OCI-LY3 (cell line): ENCODE measurements at regions not wholly inside any gene's neighbourhood (a gene's known extent, or its start where the extent isn't known, plus 50 kb on each side); places are given as distances from the start of the nearest gene placed in this dataset.

Source experiments
- EZH2phosphoT487 ChIP-seq: fragments of 200-600 bp; shearing (Covaris generic); IDR thresholded peaks from 2 replicates; pipeline ENCODE4 v1.6.1; 2018; ENCODE audit warnings: antibody characterized with exemption, mixed run types, low read depth
- TF ChIP-seq, protein P1 (sequence below): fragments of 200-600, 300-600 bp; sonication (generic); IDR thresholded peaks from 2 replicates; pipeline ENCODE4 v1.5.1; 2014; ENCODE audit warnings: antibody characterized with exemption, low read length, low read depth

DNA sequence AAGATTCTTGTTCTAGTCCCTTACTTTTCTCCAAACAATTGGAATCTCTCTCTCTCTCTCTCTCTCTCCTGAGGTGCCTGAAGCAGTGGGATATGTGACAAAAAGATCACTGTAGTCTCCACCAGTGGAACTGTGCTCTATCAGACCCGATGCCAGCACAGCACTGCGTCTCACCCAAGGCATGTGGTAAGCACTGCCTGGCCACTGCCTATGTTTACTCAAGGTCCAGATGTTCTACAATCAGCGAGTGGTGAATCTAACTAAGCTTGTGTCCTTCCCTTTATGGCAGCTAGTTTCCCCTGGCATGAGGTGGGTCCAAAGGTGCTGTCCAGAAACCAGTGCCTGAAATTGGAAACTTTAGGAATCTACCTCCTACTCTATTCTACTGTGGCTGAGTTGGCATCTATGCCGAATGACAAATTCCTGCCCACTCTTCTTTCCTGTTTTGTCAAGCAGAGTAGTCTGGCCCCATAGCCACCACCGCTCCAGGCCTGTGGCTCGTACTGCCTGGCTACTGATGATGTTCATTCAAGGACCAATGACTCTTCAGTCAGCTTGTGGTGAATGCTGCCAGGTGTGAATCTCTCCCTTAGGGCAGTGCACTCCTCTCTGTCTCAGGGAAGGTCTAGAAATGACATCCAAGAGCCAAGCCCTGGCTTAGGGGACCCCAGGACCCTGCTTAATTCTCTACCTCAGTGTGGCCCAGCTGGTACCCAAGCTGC lies 416.5 kb downstream of the TEX13C start:
- TF ChIP-seq, protein P1, sequence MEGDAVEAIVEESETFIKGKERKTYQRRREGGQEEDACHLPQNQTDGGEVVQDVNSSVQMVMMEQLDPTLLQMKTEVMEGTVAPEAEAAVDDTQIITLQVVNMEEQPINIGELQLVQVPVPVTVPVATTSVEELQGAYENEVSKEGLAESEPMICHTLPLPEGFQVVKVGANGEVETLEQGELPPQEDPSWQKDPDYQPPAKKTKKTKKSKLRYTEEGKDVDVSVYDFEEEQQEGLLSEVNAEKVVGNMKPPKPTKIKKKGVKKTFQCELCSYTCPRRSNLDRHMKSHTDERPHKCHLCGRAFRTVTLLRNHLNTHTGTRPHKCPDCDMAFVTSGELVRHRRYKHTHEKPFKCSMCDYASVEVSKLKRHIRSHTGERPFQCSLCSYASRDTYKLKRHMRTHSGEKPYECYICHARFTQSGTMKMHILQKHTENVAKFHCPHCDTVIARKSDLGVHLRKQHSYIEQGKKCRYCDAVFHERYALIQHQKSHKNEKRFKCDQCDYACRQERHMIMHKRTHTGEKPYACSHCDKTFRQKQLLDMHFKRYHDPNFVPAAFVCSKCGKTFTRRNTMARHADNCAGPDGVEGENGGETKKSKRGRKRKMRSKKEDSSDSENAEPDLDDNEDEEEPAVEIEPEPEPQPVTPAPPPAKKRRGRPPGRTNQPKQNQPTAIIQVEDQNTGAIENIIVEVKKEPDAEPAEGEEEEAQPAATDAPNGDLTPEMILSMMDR = no peak
- no peak for TF ChIP-seq EZH2phosphoT487
